ENCODE measurements at regions not wholly inside any gene's neighbourhood (a gene's known extent, or its start where the extent isn't known, plus 50 kb on each side); places are given as distances from the start of the nearest gene placed in this dataset.

DNA sequence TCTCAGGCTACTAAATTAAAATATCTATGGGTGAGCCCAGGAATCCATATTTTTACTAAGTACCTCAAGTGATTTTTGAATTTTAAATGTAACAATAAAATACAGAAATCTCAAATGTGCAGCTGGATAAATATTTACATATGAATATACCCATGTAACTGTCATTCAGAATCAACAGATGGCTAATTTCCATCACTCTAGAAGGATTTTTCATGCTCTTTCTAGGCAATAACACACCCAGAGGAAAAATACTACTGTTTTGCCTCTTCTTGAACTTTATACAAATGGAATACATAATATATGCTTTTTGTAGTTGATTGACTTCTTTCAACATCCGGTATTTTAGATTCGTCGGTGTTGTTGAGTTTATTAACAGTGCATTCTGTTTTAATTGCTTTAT, 601.3 kb upstream of the NECTIN3 start:
- TF ChIP-seq SUZ12 (IDR thresholded peaks at IDR 0.05; ENCODE audit: extremely low read depth, insufficient read depth, insufficient read length) (no peak), YY1 (IDR thresholded peaks at IDR 0.05; ENCODE audit: insufficient read depth, insufficient read length) (no peak)

Measured in NT2/D1 (cell line).